Tibial nerve (tissue), 4 donors: ENCODE measurements at regions not wholly inside any gene's neighbourhood (a gene's known extent, or its start where the extent isn't known, plus 50 kb on each side); places are given as distances from the start of the nearest gene placed in this dataset.
A peak's percentile ranks its signal among the peaks of the same experiment; 100 is the strongest.
"Not testable (repeated sequence)": the region's sequence is repeated elsewhere in the genome, so short reads cannot be mapped to it uniquely, and the experiment has no call there.

ENCODE experiments used
- DNase-seq, 2 donors: peaks; one replicate each; pipeline ENCODE4 v3.0.0-alpha.2; 2019; ENCODE audit warnings: low spot score in 2 of 2
- H3K27ac ChIP-seq, 4 donors: fragments of 200-600 bp; sonication (generic) in 3 of 4; one replicate each; pipeline ENCODE4 v1.5.1; 2017 to 2019; ENCODE audit warnings: mild to moderate bottlenecking in 1 of 4
- H3K27me3 ChIP-seq, 2 donors: fragments of 200-600 bp; sonication (generic) in 1 of 2; one replicate each; pipeline versions ENCODE4 v1.5.1 to v1.6.0; 2017 to 2019
- H3K36me3 ChIP-seq, 3 donors: fragments of 200-600 bp; sonication (generic); one replicate each; pipeline ENCODE4 v1.5.1; 2018 to 2019
- H3K4me1 ChIP-seq, 4 donors: fragments of 200-600 bp; sonication (generic) in 3 of 4; one replicate each; pipeline ENCODE4 v1.5.1; 2017 to 2019
- H3K4me3 ChIP-seq, 4 donors: fragments of 200-600 bp; sonication (generic) in 3 of 4; one replicate each; pipeline ENCODE4 v1.5.1; 2017 to 2019; ENCODE audit warnings: mild to moderate bottlenecking in 1 of 4, moderate library complexity in 1 of 4
- H3K9me3 ChIP-seq, 4 donors: fragments of 200-600 bp; sonication (generic) in 3 of 4; one replicate each; pipeline ENCODE4 v1.5.1; 2017 to 2019
- EP300 ChIP-seq, 2 donors: sonication (generic); formaldehyde crosslinking; IDR thresholded peaks; one replicate each; pipeline ENCODE4 v1.6.1; 2017; ENCODE audit warnings: antibody characterized with exemption in 2 of 2, mild to moderate bottlenecking in 1 of 2
- POLR2A ChIP-seq, 2 donors: fragments of 450-650 bp; IDR thresholded peaks; one replicate each; pipeline ENCODE4 v1.6.1; 2017; ENCODE audit warnings: antibody characterized with exemption in 2 of 2, mild to moderate bottlenecking in 2 of 2, moderate library complexity in 2 of 2
- WGBS, 2 donors: methylation state at CpG; one replicate each; pipeline ENCODE4 v1.1.5; 2018; 5-methylcytosine and 5-hydroxymethylcytosine counted together
- TF ChIP-seq, protein P1 (sequence below), 5 experiments: fragments of 200-600 bp in 3 of 5; fragments of 450-650 bp in 2 of 5; sonication (generic) in 3 of 5; IDR thresholded peaks; one replicate each; pipeline ENCODE4 v1.5.1; 2016 to 2019; ENCODE audit warnings: antibody characterized with exemption in 5 of 5, mild to moderate bottlenecking in 3 of 5, moderate library complexity in 2 of 5

DNA sequence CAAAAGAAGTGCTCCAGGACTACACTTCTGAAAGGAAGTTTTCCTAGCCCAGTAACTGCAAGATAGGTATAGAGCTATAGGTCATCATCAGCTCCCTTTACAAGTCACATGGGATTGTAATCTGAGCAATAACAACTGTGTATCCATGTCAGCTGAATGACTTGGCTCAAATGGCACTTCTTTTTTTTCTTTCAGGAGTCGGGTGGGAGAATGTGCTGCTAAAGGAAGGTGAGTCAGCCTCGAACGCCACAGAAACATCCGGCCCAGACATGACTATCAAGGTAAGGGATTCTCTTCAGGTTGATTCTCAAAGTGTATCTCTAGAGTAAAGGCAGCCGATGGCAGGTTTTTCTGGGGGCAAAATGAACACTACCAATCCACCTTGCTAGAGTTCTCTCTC is 192.2 kb downstream of the C9orf152 start:
- Histone ChIP-seq H3K9me3 (no peaks in the 10 kb centered on the region), H3K27ac (no peak overlapping the region), H3K4me3 (no peak overlapping the region), H3K27me3 (no peaks in the 10 kb centered on the region), H3K4me1 (peaks cover 0 to 2% (median 0%) of the 10 kb centered on the region in 4 donors), H3K36me3 (no peaks in the 10 kb centered on the region)
- 77 to 82% methylated on average over 5 of the region's 5 CpGs for WGBS, 2 donors
- DNase-seq, result no peak
- TF ChIP-seq POLR2A (IDR thresholded peaks at IDR 0.05) (no peak), EP300 (IDR thresholded peaks at IDR 0.05) (no peak)
- TF ChIP-seq, protein P1, sequence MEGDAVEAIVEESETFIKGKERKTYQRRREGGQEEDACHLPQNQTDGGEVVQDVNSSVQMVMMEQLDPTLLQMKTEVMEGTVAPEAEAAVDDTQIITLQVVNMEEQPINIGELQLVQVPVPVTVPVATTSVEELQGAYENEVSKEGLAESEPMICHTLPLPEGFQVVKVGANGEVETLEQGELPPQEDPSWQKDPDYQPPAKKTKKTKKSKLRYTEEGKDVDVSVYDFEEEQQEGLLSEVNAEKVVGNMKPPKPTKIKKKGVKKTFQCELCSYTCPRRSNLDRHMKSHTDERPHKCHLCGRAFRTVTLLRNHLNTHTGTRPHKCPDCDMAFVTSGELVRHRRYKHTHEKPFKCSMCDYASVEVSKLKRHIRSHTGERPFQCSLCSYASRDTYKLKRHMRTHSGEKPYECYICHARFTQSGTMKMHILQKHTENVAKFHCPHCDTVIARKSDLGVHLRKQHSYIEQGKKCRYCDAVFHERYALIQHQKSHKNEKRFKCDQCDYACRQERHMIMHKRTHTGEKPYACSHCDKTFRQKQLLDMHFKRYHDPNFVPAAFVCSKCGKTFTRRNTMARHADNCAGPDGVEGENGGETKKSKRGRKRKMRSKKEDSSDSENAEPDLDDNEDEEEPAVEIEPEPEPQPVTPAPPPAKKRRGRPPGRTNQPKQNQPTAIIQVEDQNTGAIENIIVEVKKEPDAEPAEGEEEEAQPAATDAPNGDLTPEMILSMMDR (IDR thresholded peaks at IDR 0.05), result no peak

DNA sequence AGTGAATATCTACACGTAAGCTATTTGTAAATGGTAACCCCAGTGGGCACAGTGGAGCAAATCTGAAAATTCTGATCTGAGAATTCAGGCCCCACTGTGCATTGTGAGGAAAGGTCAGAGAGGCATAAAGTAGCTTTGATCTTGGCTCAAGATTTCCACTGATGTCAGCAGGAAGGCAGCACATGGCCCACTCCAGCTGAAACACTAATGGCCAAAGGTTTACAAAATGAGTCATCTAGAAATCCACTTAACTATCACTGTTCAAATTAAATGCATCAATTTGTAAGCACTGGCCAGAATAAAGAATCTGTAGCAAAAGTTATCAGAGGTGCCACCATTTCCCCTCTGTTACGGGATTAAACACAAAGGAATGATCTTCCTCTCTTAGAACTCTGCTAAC is 191.6 kb downstream of the C9orf152 start:
- Histone ChIP-seq H3K27ac (no peak overlapping the region), H3K36me3 (no peaks in the 10 kb centered on the region), H3K4me3 (no peak overlapping the region), H3K4me1 (peaks cover 0 to 2% (median 0%) of the 10 kb centered on the region in 4 donors), H3K9me3 (no peaks in the 10 kb centered on the region), H3K27me3 (no peaks in the 10 kb centered on the region)
- no peak for TF ChIP-seq POLR2A (IDR thresholded peaks at IDR 0.05)
- peak in 1 of 2 donors; percentile 26 for TF ChIP-seq EP300 (IDR thresholded peaks at IDR 0.05)
- TF ChIP-seq, protein P1 (IDR thresholded peaks at IDR 0.05), result no peak
- 49 to 62% methylated on average over 2 of the region's 2 CpGs for WGBS, 2 donors
- no peak for DNase-seq

DNA sequence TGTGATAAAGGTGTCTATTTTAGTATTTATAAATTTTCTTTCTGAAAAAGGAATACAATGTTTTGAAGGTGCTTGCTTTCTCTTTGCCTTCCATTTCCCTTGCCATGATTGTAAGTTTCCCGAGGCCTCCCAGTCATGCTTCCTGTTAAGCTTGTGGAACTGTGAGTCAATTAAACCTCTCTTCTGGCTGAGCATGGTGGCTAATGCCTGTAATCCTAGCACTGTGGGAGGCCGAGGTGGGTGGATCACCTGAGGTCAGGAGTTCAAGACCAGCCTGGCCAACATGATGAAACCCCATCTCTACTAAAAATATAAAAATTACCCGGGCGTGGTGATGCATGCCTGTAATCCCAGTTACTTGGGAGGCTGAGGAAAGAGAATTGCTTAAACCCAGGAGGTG is 187.7 kb downstream of the C9orf152 start:
- not testable (repeated sequence) for H3K27ac ChIP-seq, H3K36me3 ChIP-seq, H3K27me3 ChIP-seq, H3K9me3 ChIP-seq, H3K4me3 ChIP-seq, DNase-seq, H3K4me1 ChIP-seq
- WGBS, 2 donors, result 74 to 82% methylated on average over 4 of the region's 4 CpGs

DNA sequence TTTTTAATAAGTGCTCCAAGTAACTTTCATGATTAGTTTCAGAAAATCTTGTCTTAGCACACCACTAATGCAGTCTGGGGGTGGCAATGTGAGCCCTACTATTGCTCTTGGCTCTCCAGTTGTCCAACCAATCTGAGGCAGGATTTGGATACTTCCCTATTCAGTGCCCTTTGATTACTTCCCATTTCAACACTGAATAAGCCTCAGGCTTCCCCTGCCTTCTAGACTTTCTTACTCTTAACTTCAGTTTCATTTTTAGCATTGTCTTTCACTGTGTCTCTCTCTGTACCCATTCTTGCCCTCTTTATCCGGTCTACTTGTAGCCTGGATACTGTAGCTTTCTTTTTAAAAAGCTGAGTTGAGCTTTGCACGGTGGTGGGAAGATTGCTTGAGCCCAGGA is 186.1 kb downstream of the C9orf152 start:
- Histone ChIP-seq H3K4me3 (no peak overlapping the region), H3K27ac (peak overlapping the region in 1 of 4 donors; percentile 34), H3K4me1 (peaks cover 0 to 5% (median under 1%) of the 10 kb centered on the region in 4 donors), H3K36me3 (no peaks in the 10 kb centered on the region), H3K27me3 (no peaks in the 10 kb centered on the region), H3K9me3 (no peaks in the 10 kb centered on the region)
- no peak for DNase-seq
- WGBS, 2 donors, result 65 to 78% methylated on average over 2 of the region's 2 CpGs
- no peak for TF ChIP-seq EP300 (IDR thresholded peaks at IDR 0.05)
- no peak for TF ChIP-seq POLR2A (IDR thresholded peaks at IDR 0.05)
- TF ChIP-seq, protein P1 (IDR thresholded peaks at IDR 0.05), result no peak

DNA sequence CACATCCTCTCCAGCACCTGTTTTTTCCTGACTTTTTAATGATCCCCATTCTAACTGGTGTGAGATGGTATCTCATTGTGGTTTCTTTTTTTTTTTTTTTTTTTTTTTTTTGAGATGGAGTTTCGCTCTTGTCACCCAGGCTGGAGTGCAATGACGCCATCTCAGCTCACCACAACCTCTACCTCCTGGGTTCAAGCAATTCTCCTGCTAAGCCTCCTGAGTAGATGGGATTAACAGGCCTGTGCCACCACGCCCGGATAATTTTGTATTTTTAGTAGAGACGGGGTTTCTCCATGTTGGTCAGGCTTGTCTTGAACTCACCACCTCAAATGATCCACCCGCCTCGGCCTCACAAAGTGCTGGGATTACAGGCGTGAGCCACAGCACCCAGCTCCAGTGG is 184.7 kb downstream of the C9orf152 start:
- not testable (repeated sequence) for H3K27me3 ChIP-seq, H3K9me3 ChIP-seq, H3K27ac ChIP-seq, H3K36me3 ChIP-seq, H3K4me3 ChIP-seq, DNase-seq
- whole genome bisulfite sequencing, 2 donors, result 97 to 99% methylated on average over 8 of the region's 8 CpGs
- H3K4me1 ChIP-seq, result peaks cover 0 to 18% (median 4%) of the 10 kb centered on the region in 4 donors

DNA sequence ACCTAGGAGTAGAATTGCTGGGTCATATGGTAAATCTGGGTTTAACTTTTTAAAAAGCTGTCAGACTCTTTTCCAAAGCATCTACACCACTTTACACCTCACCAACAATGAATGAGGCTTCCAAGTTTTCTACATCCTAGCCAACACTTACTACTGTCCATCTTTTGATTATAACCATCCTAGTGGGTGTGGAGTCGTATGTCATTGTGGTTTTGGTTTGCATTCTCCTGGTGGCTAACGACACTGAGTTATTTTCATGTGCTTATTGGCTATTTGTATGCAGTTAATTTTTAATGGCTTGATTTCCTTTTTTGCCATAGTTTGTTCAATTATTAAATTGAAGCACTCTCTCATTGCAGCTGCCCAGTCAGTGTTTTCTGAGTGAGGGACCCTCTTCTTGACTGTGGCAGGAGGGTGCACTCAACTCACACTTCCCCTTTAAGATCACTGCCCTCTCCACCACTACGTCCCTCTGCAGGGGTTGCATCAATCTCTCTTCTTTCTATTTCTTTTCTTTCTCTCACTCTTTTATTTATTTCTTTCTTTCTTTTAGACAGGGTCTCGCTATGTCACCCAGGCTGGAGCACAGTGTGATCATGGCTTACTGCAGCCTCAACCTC is 182.3 kb downstream of the C9orf152 start:
- H3K27ac ChIP-seq, result no peak overlapping the region
- no peaks in the 10 kb centered on the region for H3K9me3 ChIP-seq
- no peak overlapping the region for H3K4me3 ChIP-seq
- TF ChIP-seq, protein P1 (IDR thresholded peaks at IDR 0.05), result no peak
- TF ChIP-seq POLR2A (IDR thresholded peaks at IDR 0.05) (no peak), EP300 (IDR thresholded peaks at IDR 0.05) (no peak)
- no peaks in the 10 kb centered on the region for H3K36me3 ChIP-seq
- H3K27me3 ChIP-seq, result no peaks in the 10 kb centered on the region
- DNase-seq, result no peak
- 78 to 82% methylated on average over 4 of the region's 4 CpGs for WGBS, 2 donors
- H3K4me1 ChIP-seq, result peaks cover 0 to 37% (median 4%) of the 10 kb centered on the region in 4 donors
